GM18505 (cell line): ENCODE measurements at regions not wholly inside any gene's neighbourhood (a gene's known extent, or its start where the extent isn't known, plus 50 kb on each side); places are given as distances from the start of the nearest gene placed in this dataset.

ENCODE experiments used
- ATAC-seq: cut with Tn5 transposase; IDR thresholded peaks from one replicate; pipeline ENCODE4 v1.9.1; 2021; ENCODE audit not compliant: unreplicated experiment
- POLR2A ChIP-seq: IDR thresholded peaks from 4 replicates; pipeline ENCODE4 v1.6.1; 2011; ENCODE audit warnings: borderline replicate concordance; ENCODE audit not compliant: insufficient read depth, insufficient read length; ENCODE audit errors: extremely low read depth

DNA sequence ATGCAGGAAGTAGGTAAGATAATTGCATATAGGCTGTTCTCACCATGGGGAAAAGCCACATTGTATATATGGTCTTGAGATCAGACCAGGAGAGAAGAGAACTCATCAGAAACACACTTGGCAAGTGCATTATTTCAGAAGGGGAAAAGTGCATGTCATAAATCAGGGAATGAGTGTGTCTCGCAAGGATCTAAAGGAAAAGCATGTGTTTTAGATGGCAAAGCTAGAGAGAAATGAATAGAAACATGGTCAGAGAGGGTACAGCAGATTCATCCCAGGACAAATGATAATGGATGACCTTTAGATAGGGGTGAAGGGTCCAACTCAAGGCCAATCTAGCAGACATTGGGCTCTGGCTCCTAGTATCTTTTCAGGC lies 230.2 kb upstream of the NAV3 start:
- ATAC-seq = no peak
- TF ChIP-seq POLR2A = no peak

DNA sequence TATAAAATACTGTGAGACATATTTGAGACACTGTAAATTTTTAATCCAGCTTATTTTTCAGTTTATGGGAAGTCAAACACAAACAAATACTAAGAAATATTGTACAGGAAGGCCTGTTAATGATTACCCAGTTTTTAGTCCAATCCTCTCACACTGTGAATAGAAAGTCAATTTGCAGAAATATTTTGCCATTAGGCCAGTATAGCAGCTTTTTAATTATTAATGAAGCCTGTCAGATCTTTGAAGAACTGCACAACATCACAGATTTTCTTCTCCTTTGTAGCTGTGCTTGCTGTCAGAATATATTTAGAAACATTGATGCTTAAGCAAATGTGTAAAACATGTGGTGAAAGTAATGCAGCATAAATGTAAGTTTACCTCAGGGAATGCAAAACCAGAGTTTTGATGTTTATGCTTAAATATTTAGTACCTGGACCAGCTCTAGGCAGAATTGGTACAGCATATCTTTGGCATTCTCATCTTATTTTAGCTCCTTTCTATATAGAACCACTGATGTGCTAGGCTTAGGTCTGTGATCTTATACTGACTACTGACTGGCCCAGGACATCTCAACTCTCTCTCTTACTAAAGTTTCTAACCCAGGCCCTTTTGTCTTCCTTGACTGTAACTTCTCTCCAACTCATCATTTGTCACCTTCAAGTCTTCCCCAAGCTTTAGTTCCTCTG lies 230.8 kb upstream of the NAV3 start:
- ATAC-seq = peak; percentile 75
- TF ChIP-seq POLR2A = no peak

GRCh38 chr12:77594366-77594765 lies 236.3 kb upstream of the NAV3 start:
- no peak for TF ChIP-seq POLR2A
- ATAC-seq = no peak

DNA sequence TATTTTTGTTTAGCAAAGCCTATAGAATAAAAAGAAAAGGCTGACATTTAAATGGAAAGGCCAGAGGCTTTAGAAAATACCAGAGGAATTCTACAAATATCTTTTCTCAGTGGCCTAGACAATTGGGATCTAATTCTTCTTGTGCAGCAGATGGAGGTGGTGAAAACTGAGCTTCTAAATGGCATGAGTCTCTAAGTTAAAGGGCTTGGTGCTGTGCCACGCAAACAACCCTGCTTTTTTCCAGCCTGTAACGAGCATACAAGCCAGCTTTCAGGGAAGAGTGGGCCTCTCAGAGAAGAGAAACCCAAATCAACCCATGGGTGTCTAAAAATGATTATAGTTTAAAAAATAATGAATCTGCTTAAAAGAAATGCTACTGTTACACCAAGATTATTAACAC lies 237.9 kb upstream of the NAV3 start:
- no peak for ATAC-seq
- no peak for TF ChIP-seq POLR2A

DNA sequence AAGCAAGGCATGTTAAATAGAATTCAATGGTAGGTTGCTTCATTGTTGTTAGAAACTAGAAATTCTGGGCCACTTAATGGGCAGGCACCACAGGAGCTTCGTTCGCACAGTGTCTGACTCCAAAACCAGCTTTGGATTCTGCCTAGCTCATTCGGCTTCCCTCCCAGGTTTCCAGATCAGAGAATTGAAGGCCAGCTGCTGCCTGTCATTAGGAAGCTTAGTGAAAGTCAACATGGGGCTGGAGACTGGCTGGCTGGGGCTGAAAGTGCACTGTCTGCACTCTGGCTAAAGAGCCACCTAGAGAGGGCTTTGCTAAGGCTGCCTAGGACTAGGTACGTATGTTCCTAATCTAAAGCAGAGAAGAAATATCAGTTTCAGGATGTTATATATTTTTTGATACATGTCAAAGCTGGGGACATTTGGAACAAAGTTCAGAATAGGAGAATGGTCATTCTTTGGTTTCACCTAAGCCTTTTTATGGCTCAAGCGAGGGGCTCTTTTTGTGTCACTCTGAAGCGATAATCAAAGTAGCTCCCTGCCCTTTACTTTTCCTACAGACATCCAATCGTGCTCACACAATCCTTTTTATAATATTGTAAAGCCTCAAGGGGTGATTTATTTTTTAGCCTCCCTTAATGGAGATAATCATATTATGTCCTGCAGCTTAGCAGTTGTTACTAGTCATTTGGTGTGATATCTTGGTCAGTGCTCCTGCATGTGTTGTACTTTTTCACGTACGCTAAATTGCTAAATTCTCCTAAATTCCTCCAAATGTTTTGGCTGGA lies 238.5 kb upstream of the NAV3 start:
- no peak for TF ChIP-seq POLR2A
- no peak for ATAC-seq

- no peak for TF ChIP-seq POLR2A
- no peak for ATAC-seq
Measured at GRCh38 chr12:77590306-77590705, 240.4 kb upstream of the NAV3 start.

GRCh38 chr12:77584860-77585259 lies 245.8 kb upstream of the NAV3 start:
- ATAC-seq = no peak
- no peak for TF ChIP-seq POLR2A

DNA sequence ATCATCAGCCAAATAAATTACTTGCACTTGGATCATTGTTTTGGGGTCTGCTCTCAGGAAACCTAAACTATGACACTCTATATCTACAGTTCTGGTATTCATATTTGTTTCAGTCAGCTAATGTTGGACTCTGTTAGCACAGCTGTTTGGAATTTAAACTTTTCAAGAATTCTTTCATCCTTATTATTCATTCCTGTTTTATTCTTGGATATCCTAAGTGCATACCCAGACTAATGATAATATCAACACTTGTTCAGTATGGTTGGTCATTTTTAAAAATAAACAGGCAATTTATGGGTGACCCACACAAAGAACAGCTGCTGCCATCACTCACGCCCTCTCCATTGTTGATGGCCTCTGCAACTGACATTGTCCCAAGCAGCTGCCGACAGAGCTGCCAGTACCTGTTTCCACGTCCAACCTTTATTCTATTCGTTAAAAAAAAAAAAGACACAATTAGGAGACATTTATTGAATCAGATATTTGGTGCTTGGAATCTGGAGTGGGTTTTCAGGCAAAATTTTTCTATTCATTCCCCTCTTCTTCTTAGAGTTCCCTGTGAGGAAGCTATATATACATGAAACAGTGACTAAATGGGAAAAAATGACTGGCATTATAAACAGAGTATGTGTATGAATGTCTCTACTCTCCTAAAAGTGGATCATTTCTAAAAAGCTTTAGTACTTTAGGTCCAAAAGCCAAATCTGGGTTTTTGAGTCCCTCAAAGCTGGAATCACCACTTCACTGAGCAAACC lies 252.1 kb upstream of the NAV3 start:
- ATAC-seq = no peak
- no peak for TF ChIP-seq POLR2A

GRCh38 chr12:77577791-77578190 lies 252.9 kb upstream of the NAV3 start:
- no peak for TF ChIP-seq POLR2A
- ATAC-seq = no peak

GRCh38 chr12:77575376-77575919 lies 255.2 kb upstream of the NAV3 start:
- ATAC-seq = no peak
- TF ChIP-seq POLR2A = no peak

DNA sequence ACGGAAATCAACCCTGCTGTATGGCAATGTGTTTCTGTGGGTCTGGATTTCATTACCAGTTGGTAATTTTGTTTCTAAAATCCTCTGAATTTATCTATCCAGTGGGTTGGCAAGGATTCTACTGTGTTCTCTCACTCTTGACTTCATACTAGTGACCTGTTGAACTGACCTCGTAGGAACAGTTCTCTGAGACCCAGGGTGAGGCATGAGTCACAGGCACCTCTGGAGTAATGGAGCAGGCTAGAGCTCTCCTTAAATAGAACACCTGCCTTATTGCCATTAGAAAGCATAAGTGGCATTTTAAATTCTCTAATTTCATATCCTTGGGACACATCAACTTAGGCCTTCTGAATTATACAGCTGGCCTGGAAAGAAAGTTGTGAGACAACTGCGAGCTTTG lies 258.3 kb upstream of the NAV3 start:
- ATAC-seq = no peak
- no peak for TF ChIP-seq POLR2A

GRCh38 chr12:77571768-77572167 lies 258.9 kb upstream of the NAV3 start:
- no peak for TF ChIP-seq POLR2A
- no peak for ATAC-seq

DNA sequence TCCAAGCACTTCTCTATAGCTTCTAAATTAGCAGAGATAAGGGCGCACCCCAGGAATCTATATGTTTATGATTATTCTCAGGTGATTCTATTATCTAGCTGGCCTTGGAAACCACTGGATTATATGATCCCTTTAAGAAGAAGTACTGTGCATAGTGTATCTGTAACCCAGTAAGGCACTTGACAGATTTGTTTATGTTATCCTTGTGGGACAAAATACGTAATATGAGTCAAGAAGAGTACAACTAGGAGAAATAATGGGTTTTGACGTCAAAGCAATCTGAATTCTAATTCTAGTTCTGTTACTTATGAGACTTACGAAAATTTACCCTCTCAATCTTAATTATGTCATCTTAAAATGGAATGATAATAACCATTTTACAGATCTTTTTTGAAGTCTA lies 259.6 kb upstream of the NAV3 start:
- ATAC-seq = no peak
- no peak for TF ChIP-seq POLR2A
